ENCODE measurements at regions not wholly inside any gene's neighbourhood (a gene's known extent, or its start where the extent isn't known, plus 50 kb on each side); places are given as distances from the start of the nearest gene placed in this dataset.
"Not testable (repeated sequence)": the region's sequence is repeated elsewhere in the genome, so short reads cannot be mapped to it uniquely, and the experiment has no call there.

GRCh38 chr1:14167884-14168283, 430.6 kb upstream of the KAZN start:
- intact Hi-C loops (cut with micrococcal nuclease): no loop called here
- no peaks in the 10 kb centered on the region for H3K9me3 ChIP-seq (ENCODE audit: low read length)
- H3K27me3 ChIP-seq (ENCODE audit: low read length): no peaks in the 10 kb centered on the region
- no TSS peak for BruUV-seq (replicated peaks)
- no peak overlapping the region for H3K4me3 ChIP-seq (ENCODE audit: low read length)
- no peak for DNase-seq
- H3K36me3 ChIP-seq (ENCODE audit: low read depth, low read length): no peaks in the 10 kb centered on the region
- no peak overlapping the region for H3K4me2 ChIP-seq (ENCODE audit: low read length)
- H3K4me1 ChIP-seq (ENCODE audit: insufficient read depth, low read length): no peaks in the 10 kb centered on the region
- H3K27ac ChIP-seq (ENCODE audit: low read length): no peak overlapping the region
- ChIA-PET CTCF (no interaction called here), POLR2A (ENCODE audit: unreplicated experiment) (no interaction called here)
- H3F3A ChIP-seq (ENCODE audit: low read length, unreplicated experiment): no peaks in the 10 kb centered on the region
- no peaks in the 10 kb centered on the region for H4K20me1 ChIP-seq (ENCODE audit: low read length)
- TF ChIP-seq EZH2phosphoT487 (IDR thresholded peaks at IDR 0.05; ENCODE audit: borderline replicate concordance, low read length): no peak
- TF ChIP-seq EZH2 (IDR thresholded peaks at IDR 0.05; ENCODE audit: low read length, unreplicated experiment): no peak
- TF ChIP-seq CTCF (conservative IDR thresholded peaks at IDR 0.05; ENCODE audit: low read depth, low read length): no peak
- H3K9ac ChIP-seq (ENCODE audit: low read length): no peak overlapping the region
- no peak for ATAC-seq
- H3K79me2 ChIP-seq (ENCODE audit: low read length): no peaks in the 10 kb centered on the region
- H3K9me2 ChIP-seq (replicated peaks; ENCODE audit: low read length): no peaks in the 10 kb centered on the region
- H2AFZ ChIP-seq (ENCODE audit: low read length): no peak overlapping the region

DNA sequence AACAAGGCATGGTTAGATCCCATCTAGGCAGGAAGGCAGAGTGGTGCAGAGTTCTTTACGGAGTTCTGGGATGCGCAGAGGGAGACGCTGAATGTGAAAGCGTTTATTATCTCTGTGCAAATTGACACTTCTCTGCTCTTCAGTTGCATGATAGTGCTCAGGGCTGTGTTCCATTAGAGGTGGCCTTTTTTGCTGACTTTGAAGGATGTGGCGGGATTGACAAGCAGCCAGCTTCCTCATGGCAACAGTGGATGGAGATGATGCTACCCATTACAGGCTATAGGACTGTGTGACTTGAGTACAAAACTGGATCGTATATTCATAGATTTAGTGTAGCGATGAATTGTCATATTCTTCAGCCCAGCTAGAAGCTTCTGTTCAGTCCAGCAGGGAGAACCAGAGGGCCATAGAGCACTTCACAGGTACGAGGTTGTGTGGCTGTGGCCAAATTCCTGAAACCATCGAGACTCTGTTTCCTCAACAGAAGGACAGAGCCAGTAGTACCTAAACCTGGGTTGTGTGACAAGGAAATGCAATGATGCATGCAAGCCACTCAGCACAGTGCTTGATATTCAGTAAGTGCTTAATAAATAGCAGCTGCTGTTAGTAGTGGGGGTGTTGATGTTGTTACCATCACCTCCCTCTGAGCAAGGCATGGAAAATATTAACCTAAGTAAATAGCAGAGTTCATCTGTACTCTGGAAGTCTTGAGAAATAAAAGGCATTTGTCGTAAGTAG, 430.0 kb upstream of the KAZN start:
- ATAC-seq: no peak
- Histone ChIP-seq H3K9me3 (ENCODE audit: low read length) (no peaks in the 10 kb centered on the region), H3K36me3 (ENCODE audit: low read depth, low read length) (no peaks in the 10 kb centered on the region), H3K9ac (ENCODE audit: low read length) (no peak overlapping the region), H3K9me2 (replicated peaks; ENCODE audit: low read length) (no peaks in the 10 kb centered on the region), H3K79me2 (ENCODE audit: low read length) (no peaks in the 10 kb centered on the region), H4K20me1 (ENCODE audit: low read length) (no peaks in the 10 kb centered on the region), H3K4me1 (ENCODE audit: insufficient read depth, low read length) (no peaks in the 10 kb centered on the region), H3K27ac (ENCODE audit: low read length) (no peak overlapping the region), H3K4me3 (ENCODE audit: low read length) (no peak overlapping the region), H2AFZ (ENCODE audit: low read length) (no peak overlapping the region), H3K4me2 (ENCODE audit: low read length) (no peak overlapping the region), H3K27me3 (ENCODE audit: low read length) (no peaks in the 10 kb centered on the region), H3F3A (ENCODE audit: low read length, unreplicated experiment) (no peaks in the 10 kb centered on the region)
- TF ChIP-seq EZH2 (IDR thresholded peaks at IDR 0.05; ENCODE audit: low read length, unreplicated experiment): no peak
- no peak for TF ChIP-seq EZH2phosphoT487 (IDR thresholded peaks at IDR 0.05; ENCODE audit: borderline replicate concordance, low read length)
- BruUV-seq (replicated peaks): no TSS peak
- POLR2A ChIA-PET (ENCODE audit: unreplicated experiment): no interaction called here
- CTCF ChIA-PET: no interaction called here
- intact Hi-C loops (cut with micrococcal nuclease): no loop called here
- no peak for DNase-seq

DNA sequence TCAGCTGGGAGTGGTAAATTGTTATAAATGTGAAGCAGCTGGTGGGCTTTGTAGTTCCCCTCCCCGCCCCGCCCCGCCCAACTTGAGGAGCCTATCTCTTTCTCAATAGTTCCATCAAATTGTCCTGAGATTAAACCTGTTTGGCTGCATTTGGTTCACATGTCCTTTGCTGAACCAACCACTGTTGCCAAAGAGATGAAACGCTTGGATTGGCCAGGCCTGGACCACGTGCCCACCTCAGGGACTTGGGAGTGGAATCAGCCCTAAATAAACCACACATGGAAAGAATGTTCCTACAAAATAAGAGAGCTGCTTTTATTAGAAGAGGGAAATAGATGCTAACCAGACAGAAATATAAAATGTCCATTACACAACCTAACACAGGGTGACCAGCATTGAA, 424.9 kb upstream of the KAZN start:
- ChIA-PET CTCF (no interaction called here), POLR2A (ENCODE audit: unreplicated experiment) (no interaction called here)
- Histone ChIP-seq H3K9me3 (ENCODE audit: low read length) (no peaks in the 10 kb centered on the region), H3K4me2 (ENCODE audit: low read length) (no peak overlapping the region), H3K9ac (ENCODE audit: low read length) (no peak overlapping the region), H3K27me3 (ENCODE audit: low read length) (no peaks in the 10 kb centered on the region), H3K79me2 (ENCODE audit: low read length) (no peaks in the 10 kb centered on the region), H3F3A (ENCODE audit: low read length, unreplicated experiment) (no peaks in the 10 kb centered on the region), H3K9me2 (replicated peaks; ENCODE audit: low read length) (no peaks in the 10 kb centered on the region), H3K27ac (ENCODE audit: low read length) (no peak overlapping the region), H3K4me1 (ENCODE audit: insufficient read depth, low read length) (no peaks in the 10 kb centered on the region), H3K36me3 (ENCODE audit: low read depth, low read length) (no peaks in the 10 kb centered on the region), H3K4me3 (ENCODE audit: low read length) (no peak overlapping the region), H2AFZ (ENCODE audit: low read length) (no peak overlapping the region), H4K20me1 (ENCODE audit: low read length) (no peaks in the 10 kb centered on the region)
- DNase-seq (no peak), ATAC-seq (no peak)
- intact Hi-C loops (cut with micrococcal nuclease): no loop called here
- no TSS peak for BruUV-seq (replicated peaks)
- TF ChIP-seq CTCF (conservative IDR thresholded peaks at IDR 0.05; ENCODE audit: low read depth, low read length) (no peak), EZH2 (IDR thresholded peaks at IDR 0.05; ENCODE audit: low read length, unreplicated experiment) (no peak), EZH2phosphoT487 (IDR thresholded peaks at IDR 0.05; ENCODE audit: borderline replicate concordance, low read length) (no peak)

DNA sequence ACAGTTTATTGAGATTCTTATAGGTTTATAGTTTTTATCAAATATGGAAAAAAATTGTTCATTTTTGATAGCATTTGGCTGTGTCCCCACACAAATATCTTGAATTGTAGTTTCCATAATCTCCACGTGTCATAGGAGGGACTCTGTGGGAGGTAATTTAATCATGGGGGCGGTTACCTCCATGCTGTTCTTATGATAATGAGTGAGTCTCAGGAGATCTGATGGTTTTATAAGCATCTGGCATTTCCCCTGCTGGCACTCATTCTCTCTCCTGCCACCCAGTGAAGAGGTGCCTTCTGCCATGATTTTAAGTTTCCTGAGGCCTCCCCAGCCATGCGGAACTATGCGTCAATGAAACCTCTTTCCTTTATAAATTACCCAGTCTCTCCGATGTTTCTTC, 420.6 kb upstream of the KAZN start:
- H3K79me2 ChIP-seq (ENCODE audit: low read length); CTCF ChIA-PET: not testable (repeated sequence)

More for the DNA sequence above, 420.6 kb upstream of the KAZN start:
- intact Hi-C loops (cut with micrococcal nuclease); POLR2A ChIA-PET (ENCODE audit: unreplicated experiment); H3K9me3 ChIP-seq (ENCODE audit: low read length); H4K20me1 ChIP-seq (ENCODE audit: low read length); H3K4me1 ChIP-seq (ENCODE audit: insufficient read depth, low read length); H2AFZ ChIP-seq (ENCODE audit: low read length); BruUV-seq (replicated peaks); H3F3A ChIP-seq (ENCODE audit: low read length, unreplicated experiment); H3K36me3 ChIP-seq (ENCODE audit: low read depth, low read length); H3K27ac ChIP-seq (ENCODE audit: low read length); H3K9ac ChIP-seq (ENCODE audit: low read length); ATAC-seq; H3K27me3 ChIP-seq (ENCODE audit: low read length); H3K4me3 ChIP-seq (ENCODE audit: low read length); H3K9me2 ChIP-seq (replicated peaks; ENCODE audit: low read length); DNase-seq; H3K4me2 ChIP-seq (ENCODE audit: low read length): not testable (repeated sequence)
